ACC112 (cell line): ENCODE measurements at regions not wholly inside any gene's neighbourhood (a gene's known extent, or its start where the extent isn't known, plus 50 kb on each side); places are given as distances from the start of the nearest gene placed in this dataset.

Experiments used
- H2AFZ ChIP-seq: fragments of 200-600 bp; sonication (generic); one replicate; pipeline ENCODE4 v1.6.0; 2017; ENCODE audit warnings: antibody characterized with exemption, low read length; ENCODE audit not compliant: unreplicated experiment
- H3K27ac ChIP-seq: fragments of 200-600 bp; sonication (generic); 2 replicates; pipeline ENCODE4 v1.5.1; 2014; ENCODE audit warnings: low read depth, mild to moderate bottlenecking, antibody characterized with exemption, low read length, moderate library complexity
- H3K27me3 ChIP-seq: fragments of 200-600 bp; sonication (generic); 2 replicates; pipeline ENCODE4 v1.6.1; 2014; ENCODE audit warnings: mild to moderate bottlenecking, antibody characterized with exemption, low read length, moderate library complexity, mixed read lengths; ENCODE audit not compliant: insufficient read depth
- H3K36me3 ChIP-seq: fragments of 200-600 bp; sonication (generic); 2 replicates; pipeline ENCODE4 v1.6.1; 2016; ENCODE audit warnings: mild to moderate bottlenecking, antibody characterized with exemption, low read length, moderate library complexity, mixed read lengths; ENCODE audit not compliant: insufficient read depth
- H3K4me1 ChIP-seq: fragments of 200-600 bp; sonication (generic); one replicate; pipeline ENCODE4 v1.6.1; 2016; ENCODE audit warnings: low read length, mixed read lengths; ENCODE audit not compliant: insufficient read depth, unreplicated experiment, control insufficient read depth
- H3K4me3 ChIP-seq: fragments of 200-600 bp; sonication (generic); 2 replicates; pipeline ENCODE4 v1.5.1; 2014; ENCODE audit warnings: mild to moderate bottlenecking, low read depth, low read length
- H3K79me2 ChIP-seq: fragments of 200-600 bp; sonication (generic); one replicate; pipeline ENCODE4 v1.6.0; 2016; ENCODE audit warnings: low read length; ENCODE audit not compliant: control insufficient read depth, unreplicated experiment, insufficient read depth

- peaks cover 57% of the 10 kb centered on the region for H3K27me3 ChIP-seq
- H2AFZ ChIP-seq, result no peak overlapping the region
- no peak overlapping the region for H3K27ac ChIP-seq
- H3K4me3 ChIP-seq, result no peak overlapping the region
- H3K36me3 ChIP-seq, result no peaks in the 10 kb centered on the region
- no peaks in the 10 kb centered on the region for H3K4me1 ChIP-seq
- H3K79me2 ChIP-seq, result no peaks in the 10 kb centered on the region
Observed at GRCh38 chr5:6822556-6823343, 109.5 kb downstream of the TENT4A start.

GRCh38 chr5:6823996-6824395 is 110.8 kb downstream of the TENT4A start:
- no peaks in the 10 kb centered on the region for H3K36me3 ChIP-seq
- H3K27ac ChIP-seq, result no peak overlapping the region
- no peak overlapping the region for H3K4me3 ChIP-seq
- H3K4me1 ChIP-seq, result no peaks in the 10 kb centered on the region
- H3K79me2 ChIP-seq, result no peaks in the 10 kb centered on the region
- peaks cover 58% of the 10 kb centered on the region for H3K27me3 ChIP-seq
- H2AFZ ChIP-seq, result no peak overlapping the region

- Histone ChIP-seq H3K27ac (no peak overlapping the region), H3K4me3 (no peak overlapping the region), H3K79me2 (no peaks in the 10 kb centered on the region), H2AFZ (no peak overlapping the region), H3K4me1 (no peaks in the 10 kb centered on the region), H3K36me3 (no peaks in the 10 kb centered on the region), H3K27me3 (peaks cover 46% of the 10 kb centered on the region)
Observed at GRCh38 chr5:6825678-6826244, 112.5 kb downstream of the TENT4A start.

- no peaks in the 10 kb centered on the region for H3K36me3 ChIP-seq
- peaks cover 46% of the 10 kb centered on the region for H3K27me3 ChIP-seq
- H3K27ac ChIP-seq, result no peak overlapping the region
- no peak overlapping the region for H3K4me3 ChIP-seq
- no peaks in the 10 kb centered on the region for H3K79me2 ChIP-seq
- no peak overlapping the region for H2AFZ ChIP-seq
- no peaks in the 10 kb centered on the region for H3K4me1 ChIP-seq
Observed at GRCh38 chr5:6826756-6827155, 113.5 kb downstream of the TENT4A start.

- no peaks in the 10 kb centered on the region for H3K79me2 ChIP-seq
- H2AFZ ChIP-seq, result no peak overlapping the region
- no peaks in the 10 kb centered on the region for H3K4me1 ChIP-seq
- peak overlapping the region; percentile 47; the same call in 1 of the 2 replicates for H3K4me3 ChIP-seq
- H3K27ac ChIP-seq, result no peak overlapping the region
- no peaks in the 10 kb centered on the region for H3K36me3 ChIP-seq
- H3K27me3 ChIP-seq, result peaks cover 39% of the 10 kb centered on the region
Observed at GRCh38 chr5:6827526-6828219, 114.4 kb downstream of the TENT4A start.

DNA sequence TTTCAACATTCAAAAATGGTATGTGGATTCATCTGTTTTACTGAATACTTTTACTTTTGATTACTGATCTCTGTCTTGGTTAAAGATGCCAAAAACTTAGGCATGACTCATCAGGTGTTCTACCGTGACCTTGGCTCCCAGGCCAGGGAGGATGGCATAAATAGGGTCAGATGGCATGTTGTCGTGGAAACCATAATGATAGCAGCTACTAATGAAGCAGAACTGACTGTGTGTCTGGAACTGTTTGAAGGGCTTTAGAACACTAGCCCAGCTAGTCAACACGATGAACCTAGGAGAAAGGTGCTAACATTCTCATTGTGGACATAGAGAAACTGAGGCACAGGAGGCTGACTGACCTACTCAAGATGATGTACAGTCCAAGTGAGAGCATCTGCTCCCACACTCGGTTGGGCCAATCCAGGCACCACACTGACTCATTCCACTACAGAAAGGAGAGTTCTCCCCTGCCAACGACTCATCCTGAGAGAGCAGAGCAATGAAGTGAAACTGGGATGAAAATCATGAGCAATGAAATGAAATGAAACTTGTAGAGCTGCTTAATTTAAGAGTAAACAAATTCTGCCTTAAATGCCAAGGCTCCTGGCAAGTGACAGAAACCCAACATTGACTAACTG is 116.0 kb downstream of the TENT4A start:
- H3K36me3 ChIP-seq, result no peaks in the 10 kb centered on the region
- no peak overlapping the region for H3K27ac ChIP-seq
- peaks cover 23% of the 10 kb centered on the region for H3K27me3 ChIP-seq
- H2AFZ ChIP-seq, result no peak overlapping the region
- H3K4me1 ChIP-seq, result no peaks in the 10 kb centered on the region
- H3K79me2 ChIP-seq, result no peaks in the 10 kb centered on the region
- no peak overlapping the region for H3K4me3 ChIP-seq

DNA sequence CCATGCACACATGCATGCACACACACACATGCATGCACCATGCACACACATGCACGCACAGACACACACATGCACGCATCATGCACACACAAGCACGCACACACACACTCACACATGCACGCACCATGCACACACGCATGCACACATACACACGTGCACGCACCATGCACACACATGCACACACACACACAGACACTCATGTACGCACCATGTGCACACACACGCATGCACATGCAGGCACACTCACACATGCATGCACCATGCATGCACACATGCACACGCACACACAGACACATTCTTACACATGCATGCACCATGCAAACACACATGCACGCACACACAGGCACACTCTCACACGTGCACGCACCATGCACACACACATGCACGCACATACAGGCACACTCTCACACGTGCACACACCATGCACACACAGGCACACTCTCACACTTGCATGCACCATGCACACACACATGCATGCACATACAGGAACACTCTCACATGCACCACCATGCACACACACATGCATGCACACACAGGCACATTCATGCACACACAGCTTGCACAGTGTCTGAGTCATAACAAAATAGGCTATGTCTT is 117.5 kb downstream of the TENT4A start:
- Histone ChIP-seq H3K4me3 (no peak overlapping the region), H3K36me3 (no peaks in the 10 kb centered on the region), H2AFZ (no peak overlapping the region), H3K27ac (no peak overlapping the region), H3K4me1 (no peaks in the 10 kb centered on the region), H3K27me3 (peaks cover 19% of the 10 kb centered on the region), H3K79me2 (no peaks in the 10 kb centered on the region)

- H3K4me1 ChIP-seq, result no peaks in the 10 kb centered on the region
- peaks cover 9% of the 10 kb centered on the region; the same call in 1 of the 2 replicates for H3K27me3 ChIP-seq
Observed at GRCh38 chr5:6831678-6832671, 118.7 kb downstream of the TENT4A start.

DNA sequence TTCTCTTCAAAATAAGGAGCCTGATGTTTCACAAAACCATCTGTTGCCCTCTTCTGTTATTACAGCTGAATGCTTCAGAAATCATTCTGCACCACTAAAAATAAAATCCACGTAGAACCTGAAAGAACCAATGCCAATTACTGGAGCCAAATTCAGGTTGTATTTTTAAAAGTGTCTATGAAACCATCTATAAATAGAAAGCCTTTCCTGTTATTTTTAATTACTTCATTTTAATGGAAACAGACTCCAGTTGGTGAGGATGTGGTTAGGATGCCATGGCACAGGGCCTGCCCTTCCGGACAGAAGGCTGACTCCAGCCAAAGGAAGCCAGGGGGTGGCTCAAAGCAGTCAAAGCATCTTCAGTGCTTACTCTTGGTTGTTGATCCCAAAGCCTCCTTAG is 119.8 kb downstream of the TENT4A start:
- no peak overlapping the region for H3K4me3 ChIP-seq
- no peak overlapping the region for H3K27ac ChIP-seq
- no peaks in the 10 kb centered on the region for H3K27me3 ChIP-seq
- no peak overlapping the region for H2AFZ ChIP-seq
- H3K79me2 ChIP-seq, result no peaks in the 10 kb centered on the region
- no peaks in the 10 kb centered on the region for H3K36me3 ChIP-seq
- H3K4me1 ChIP-seq, result no peaks in the 10 kb centered on the region

More at GRCh38 chr5:6831678-6832671, 118.7 kb downstream of the TENT4A start:
- no peaks in the 10 kb centered on the region for H3K36me3 ChIP-seq
- H3K79me2 ChIP-seq, result no peaks in the 10 kb centered on the region
- H2AFZ ChIP-seq, result no peak overlapping the region
- H3K4me3 ChIP-seq, result no peak overlapping the region
- H3K27ac ChIP-seq, result no peak overlapping the region
